ENCODE measurements at regions not wholly inside any gene's neighbourhood (a gene's known extent, or its start where the extent isn't known, plus 50 kb on each side); places are given as distances from the start of the nearest gene placed in this dataset.

GRCh38 chr5:2333291-2333690 lies 418.2 kb downstream of the IRX2 start:
- H3K4me1 ChIP-seq (ENCODE audit: insufficient read depth, low read length, severe bottlenecking), result no peaks in the 10 kb centered on the region
- no peak overlapping the region for H2AFZ ChIP-seq (ENCODE audit: low read length)
- H3K27ac ChIP-seq (ENCODE audit: low read depth, low read length, poor library complexity, severe bottlenecking), result no peak overlapping the region
- H3K4me3 ChIP-seq (ENCODE audit: low read depth, low read length, poor library complexity, severe bottlenecking), result no peak overlapping the region
- H3K27me3 ChIP-seq (ENCODE audit: insufficient read depth, low read length), result no peaks in the 10 kb centered on the region
- no peak for TF ChIP-seq CTCF (IDR thresholded peaks at IDR 0.05; ENCODE audit: low read length)
- no peak for TF ChIP-seq EZH2 (IDR thresholded peaks at IDR 0.05; ENCODE audit: borderline replicate concordance, low read length)
- no peaks in the 10 kb centered on the region for H3K9me3 ChIP-seq (ENCODE audit: low read length)
- no peak overlapping the region for H3K9ac ChIP-seq (ENCODE audit: low read length)
- no peaks in the 10 kb centered on the region for H3K9me2 ChIP-seq (ENCODE audit: low read depth, low read length)
- no peak overlapping the region for H3K4me2 ChIP-seq (ENCODE audit: low read length)
- H3K79me2 ChIP-seq (ENCODE audit: insufficient read depth, low read length), result no peaks in the 10 kb centered on the region
- H3F3A ChIP-seq (ENCODE audit: insufficient read depth, low read length), result no peaks in the 10 kb centered on the region
- no peaks in the 10 kb centered on the region for H4K20me1 ChIP-seq (ENCODE audit: insufficient read depth, low read length)
- no peaks in the 10 kb centered on the region for H3K36me3 ChIP-seq (ENCODE audit: insufficient read depth, low read length)

- Histone ChIP-seq H3K9ac (ENCODE audit: low read length) (no peak overlapping the region), H3K27ac (ENCODE audit: low read depth, low read length, poor library complexity, severe bottlenecking) (no peak overlapping the region), H3F3A (ENCODE audit: insufficient read depth, low read length) (no peaks in the 10 kb centered on the region), H4K20me1 (ENCODE audit: insufficient read depth, low read length) (no peaks in the 10 kb centered on the region), H3K79me2 (ENCODE audit: insufficient read depth, low read length) (no peaks in the 10 kb centered on the region), H3K4me1 (ENCODE audit: insufficient read depth, low read length, severe bottlenecking) (no peaks in the 10 kb centered on the region), H3K4me2 (ENCODE audit: low read length) (no peak overlapping the region), H3K9me2 (ENCODE audit: low read depth, low read length) (no peaks in the 10 kb centered on the region), H3K4me3 (ENCODE audit: low read depth, low read length, poor library complexity, severe bottlenecking) (no peak overlapping the region), H2AFZ (ENCODE audit: low read length) (no peak overlapping the region), H3K9me3 (ENCODE audit: low read length) (no peaks in the 10 kb centered on the region), H3K36me3 (ENCODE audit: insufficient read depth, low read length) (no peaks in the 10 kb centered on the region), H3K27me3 (ENCODE audit: insufficient read depth, low read length) (no peaks in the 10 kb centered on the region)
- no peak for TF ChIP-seq CTCF (IDR thresholded peaks at IDR 0.05; ENCODE audit: low read length)
- no peak for TF ChIP-seq EZH2 (IDR thresholded peaks at IDR 0.05; ENCODE audit: borderline replicate concordance, low read length)
Observed at GRCh38 chr5:2332521-2332920, 419.0 kb downstream of the IRX2 start.

GRCh38 chr5:2330325-2331130 lies 420.9 kb downstream of the IRX2 start:
- no peaks in the 10 kb centered on the region for H3K9me3 ChIP-seq (ENCODE audit: low read length)
- no peaks in the 10 kb centered on the region for H3K79me2 ChIP-seq (ENCODE audit: insufficient read depth, low read length)
- H3K9me2 ChIP-seq (ENCODE audit: low read depth, low read length), result no peaks in the 10 kb centered on the region
- no peaks in the 10 kb centered on the region for H3F3A ChIP-seq (ENCODE audit: insufficient read depth, low read length)
- H3K9ac ChIP-seq (ENCODE audit: low read length), result no peak overlapping the region
- H3K27ac ChIP-seq (ENCODE audit: low read depth, low read length, poor library complexity, severe bottlenecking), result no peak overlapping the region
- no peaks in the 10 kb centered on the region for H3K27me3 ChIP-seq (ENCODE audit: insufficient read depth, low read length)
- H3K4me2 ChIP-seq (ENCODE audit: low read length), result no peak overlapping the region
- H3K4me1 ChIP-seq (ENCODE audit: insufficient read depth, low read length, severe bottlenecking), result no peaks in the 10 kb centered on the region
- no peaks in the 10 kb centered on the region for H3K36me3 ChIP-seq (ENCODE audit: insufficient read depth, low read length)
- H2AFZ ChIP-seq (ENCODE audit: low read length), result no peak overlapping the region
- TF ChIP-seq CTCF (IDR thresholded peaks at IDR 0.05; ENCODE audit: low read length) (no peak), EZH2 (IDR thresholded peaks at IDR 0.05; ENCODE audit: borderline replicate concordance, low read length) (no peak)
- no peaks in the 10 kb centered on the region for H4K20me1 ChIP-seq (ENCODE audit: insufficient read depth, low read length)
- no peak overlapping the region for H3K4me3 ChIP-seq (ENCODE audit: low read depth, low read length, poor library complexity, severe bottlenecking)

All from OCI-LY1 (cell line).